ENCODE measurements at regions not wholly inside any gene's neighbourhood (a gene's known extent, or its start where the extent isn't known, plus 50 kb on each side); places are given as distances from the start of the nearest gene placed in this dataset.
"Not testable (repeated sequence)": the region's sequence is repeated elsewhere in the genome, so short reads cannot be mapped to it uniquely, and the experiment has no call there.

GRCh38 chr7:76709703-76710102 is 82.6 kb upstream of the POMZP3 start:
- not testable (repeated sequence) for DNase-seq

DNA sequence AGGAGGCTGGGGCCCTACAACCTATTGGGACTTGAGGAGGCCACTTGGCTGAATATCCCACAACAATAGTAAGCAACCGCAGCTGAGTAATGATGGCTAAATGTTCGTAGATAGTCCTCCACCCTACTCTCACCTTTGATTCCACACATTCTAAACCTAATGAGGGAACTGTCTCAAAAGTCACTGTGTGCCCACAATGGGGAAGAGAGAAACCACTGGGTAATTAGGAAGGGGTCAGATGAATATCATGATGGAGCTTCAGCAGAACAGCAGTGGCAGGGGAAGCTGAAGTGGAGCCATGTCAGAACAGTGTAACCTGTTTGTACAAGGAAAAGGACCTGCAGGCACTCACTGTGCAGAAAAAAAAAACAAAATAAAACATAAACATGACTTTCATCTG is 81.4 kb upstream of the POMZP3 start:
- not testable (repeated sequence) for DNase-seq

- not testable (repeated sequence) for DNase-seq
Measured at GRCh38 chr7:76703815-76704214, 76.7 kb upstream of the POMZP3 start.

- DNase-seq: not testable (repeated sequence)
Measured at GRCh38 chr7:76686277-76686676, 59.2 kb upstream of the POMZP3 start.

GRCh38 chr7:76684737-76685136 is 57.7 kb upstream of the POMZP3 start:
- DNase-seq: not testable (repeated sequence)

- DNase-seq: not testable (repeated sequence)
Measured at GRCh38 chr7:76683631-76684030, 56.6 kb upstream of the POMZP3 start.

DNA sequence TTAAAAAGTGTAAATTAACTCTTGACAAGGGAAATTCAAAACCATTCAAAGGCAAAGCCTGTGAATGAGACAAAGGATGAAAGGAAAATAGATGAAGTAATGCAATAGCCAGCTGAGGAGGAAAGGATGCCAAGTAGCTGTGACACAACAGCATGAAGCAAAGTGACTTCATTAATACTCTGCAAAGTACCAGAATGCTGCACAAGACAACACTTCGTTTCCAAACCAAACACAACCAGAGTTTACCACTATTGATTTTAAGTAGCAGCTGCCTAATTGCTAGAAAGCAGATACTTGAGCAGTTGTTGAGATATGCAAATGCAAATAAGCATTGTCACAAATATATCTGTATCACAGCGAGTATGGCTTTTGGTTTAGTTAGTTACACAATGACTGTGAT is 54.7 kb upstream of the POMZP3 start:
- not testable (repeated sequence) for DNase-seq

DNA sequence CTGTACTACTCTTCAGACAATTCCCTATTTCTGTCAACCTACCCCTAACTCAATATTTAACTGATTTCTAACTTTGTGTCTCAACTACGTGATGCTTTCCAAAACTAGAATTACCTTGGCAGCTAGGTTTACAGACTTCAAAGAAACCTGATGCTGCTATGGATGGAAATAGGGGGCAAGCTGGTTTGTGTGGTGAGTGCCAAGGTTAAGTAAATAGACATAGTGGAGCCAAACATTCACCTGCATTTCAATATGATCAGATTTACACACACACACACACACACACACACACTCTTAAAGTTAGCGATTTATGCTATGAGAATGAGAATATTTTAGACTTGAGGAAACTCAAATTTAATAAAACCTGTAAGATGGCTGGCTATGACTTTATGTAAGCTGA is 52.1 kb upstream of the POMZP3 start:
- DNase-seq: not testable (repeated sequence)

DNA sequence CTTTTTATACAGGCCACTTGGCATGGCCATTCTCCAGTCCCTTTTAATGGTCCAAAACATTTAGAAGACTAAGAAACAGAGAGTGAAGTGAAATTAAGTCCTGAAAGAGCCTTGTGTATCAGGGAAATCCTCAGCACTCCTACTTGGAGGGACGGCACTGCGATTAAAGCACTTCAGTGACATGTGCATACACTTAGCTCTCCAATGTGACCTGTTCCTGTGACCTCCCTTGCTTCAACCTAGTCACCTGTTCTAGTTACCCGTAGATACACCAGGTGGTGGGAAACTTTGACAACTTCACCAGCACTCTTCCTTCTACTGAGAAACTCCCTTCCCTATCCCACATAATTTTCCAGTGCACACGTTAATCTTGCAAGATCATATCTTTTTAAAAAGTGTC is 51.4 kb upstream of the POMZP3 start:
- not testable (repeated sequence) for DNase-seq

DNA sequence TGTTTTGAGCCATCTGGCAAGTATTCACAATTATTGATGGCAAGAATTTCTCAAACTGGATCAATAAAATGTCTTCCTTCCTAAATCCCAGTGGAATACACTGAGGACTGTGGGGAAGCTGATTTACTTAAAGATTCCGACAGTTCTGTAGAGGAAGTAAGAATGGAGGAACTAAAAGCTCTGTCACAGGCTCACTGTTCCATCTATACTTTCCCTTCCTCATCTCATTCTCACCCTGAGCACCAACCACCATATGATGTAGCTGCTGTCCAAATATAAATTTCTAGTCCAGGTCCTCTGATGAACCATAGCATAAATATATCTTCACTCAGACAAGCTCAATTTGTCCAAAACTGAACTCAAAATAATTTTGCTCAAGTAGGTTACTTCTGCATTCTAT is 49.8 kb upstream of the POMZP3 start:
- DNase-seq: not testable (repeated sequence)

All from stimulated activated CD4-positive, alpha-beta T cell treated with anti-CD3 and anti-CD28 coated beads, Interleukin-4, amount 100 ng/mL, for 1 hour (primary cell).